ENCODE measurements at regions not wholly inside any gene's neighbourhood (a gene's known extent, or its start where the extent isn't known, plus 50 kb on each side); places are given as distances from the start of the nearest gene placed in this dataset.
"Not testable (repeated sequence)": the region's sequence is repeated elsewhere in the genome, so short reads cannot be mapped to it uniquely, and the experiment has no call there.

- no peak overlapping the region for H3K4me3 Mint-ChIP-seq
- intact Hi-C loops (cut with micrococcal nuclease), result no loop called here
- no peaks in the 10 kb centered on the region for H3K9me3 Mint-ChIP-seq
- no peaks in the 10 kb centered on the region for H3K4me1 Mint-ChIP-seq (ENCODE audit: low read depth)
- H3K36me3 Mint-ChIP-seq, result no peaks in the 10 kb centered on the region
- ChIA-PET POLR2A (no interaction called here), CTCF (no interaction called here)
- no peak overlapping the region for H3K27ac Mint-ChIP-seq
- H3K27me3 Mint-ChIP-seq, result no peaks in the 10 kb centered on the region
- DNase-seq, result no peak
Observed at GRCh38 chr5:167853421-167853820, 438.0 kb upstream of the WWC1 start.

GRCh38 chr5:167855818-167856217, 435.6 kb upstream of the WWC1 start:
- Mint-ChIP-seq H3K4me3 (no peak overlapping the region), H3K9me3 (no peaks in the 10 kb centered on the region), H3K27ac (no peak overlapping the region), H3K27me3 (no peaks in the 10 kb centered on the region), H3K4me1 (ENCODE audit: low read depth) (no peaks in the 10 kb centered on the region), H3K36me3 (no peaks in the 10 kb centered on the region)
- ChIA-PET POLR2A (interaction anchor here (0.6 kb wide), 1 partner anchor 45 kb away, joined by 3 read pairs; no protein-coding TSS in a partner anchor), CTCF (no interaction called here)
- intact Hi-C loops (cut with micrococcal nuclease), result no loop called here
- DNase-seq, result no peak

DNA sequence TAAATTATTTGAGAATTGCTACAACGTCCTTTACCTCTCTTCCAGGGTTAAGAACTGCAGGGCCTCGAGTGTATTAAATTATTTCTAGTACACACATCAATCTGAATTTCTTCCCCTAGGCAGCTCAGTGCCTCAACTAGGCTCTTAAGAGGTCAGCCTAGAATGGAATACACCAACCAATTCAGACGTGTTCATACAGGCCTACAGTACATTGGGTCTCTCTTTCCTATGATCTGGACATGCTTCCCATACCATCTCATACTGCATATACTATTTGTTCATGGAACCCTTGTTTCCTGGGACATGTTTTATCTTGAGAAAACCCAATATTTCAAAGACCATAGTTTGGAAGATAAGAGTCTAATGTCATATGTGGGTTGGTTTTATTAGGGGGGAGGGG, 434.1 kb upstream of the WWC1 start:
- Mint-ChIP-seq H3K9me3 (no peaks in the 10 kb centered on the region), H3K27me3 (no peaks in the 10 kb centered on the region), H3K4me1 (ENCODE audit: low read depth) (no peaks in the 10 kb centered on the region), H3K36me3 (no peaks in the 10 kb centered on the region), H3K4me3 (no peak overlapping the region), H3K27ac (no peak overlapping the region)
- intact Hi-C loops (cut with micrococcal nuclease), result no loop called here
- POLR2A ChIA-PET, result no interaction called here
- no peak for DNase-seq
- CTCF ChIA-PET, result no interaction called here

DNA sequence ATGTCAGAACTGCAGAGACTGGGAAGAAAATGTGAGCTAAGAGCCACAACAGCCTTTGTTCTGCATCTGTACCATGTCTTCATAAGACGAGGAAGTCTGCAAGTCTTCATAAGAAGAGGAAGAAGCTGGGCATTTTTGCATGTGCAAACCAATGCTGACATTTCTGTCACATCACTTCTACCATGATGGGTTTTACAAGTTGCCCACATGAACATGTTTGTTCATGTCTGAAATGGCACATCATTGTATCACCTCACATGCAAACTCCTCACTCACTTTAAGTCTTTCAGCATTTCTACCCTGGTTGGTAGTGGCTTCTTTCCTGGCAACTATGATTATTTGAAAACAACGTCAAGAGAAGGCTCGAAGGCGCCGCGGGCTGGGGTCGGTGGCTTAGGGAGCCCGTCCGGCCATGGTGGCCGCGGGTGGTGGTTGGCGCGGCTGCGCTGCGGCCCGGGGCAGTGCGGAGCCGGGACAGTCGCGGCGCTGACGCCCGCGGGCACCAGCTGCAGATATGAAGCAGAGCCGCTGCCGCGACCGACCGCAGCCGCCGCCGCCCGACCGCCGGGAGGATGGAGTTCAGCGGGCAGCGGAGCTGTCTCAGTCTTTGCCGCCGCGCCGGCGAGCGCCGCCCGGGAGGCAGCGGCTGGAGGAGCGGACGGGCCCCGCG, 433.1 kb upstream of the WWC1 start:
- DNase-seq; POLR2A ChIA-PET; H3K4me3 Mint-ChIP-seq; H3K36me3 Mint-ChIP-seq; H3K9me3 Mint-ChIP-seq; H3K27ac Mint-ChIP-seq; intact Hi-C loops (cut with micrococcal nuclease); H3K27me3 Mint-ChIP-seq; CTCF ChIA-PET; H3K4me1 Mint-ChIP-seq (ENCODE audit: low read depth): not testable (repeated sequence)

GRCh38 chr5:167861129-167861927, 430.1 kb upstream of the WWC1 start:
- CTCF ChIA-PET, result no interaction called here

GRCh38 chr5:167861928-167862426, 429.5 kb upstream of the WWC1 start:
- no peak overlapping the region for H3K4me3 Mint-ChIP-seq
- intact Hi-C loops (cut with micrococcal nuclease), result no loop called here
- ChIA-PET POLR2A (no interaction called here), CTCF (no interaction called here)
- no peaks in the 10 kb centered on the region for H3K36me3 Mint-ChIP-seq
- no peaks in the 10 kb centered on the region for H3K9me3 Mint-ChIP-seq
- H3K27ac Mint-ChIP-seq, result no peak overlapping the region
- H3K27me3 Mint-ChIP-seq, result no peaks in the 10 kb centered on the region
- no peaks in the 10 kb centered on the region for H3K4me1 Mint-ChIP-seq (ENCODE audit: low read depth)
- DNase-seq, result no peak

More at GRCh38 chr5:167861129-167861927, 430.1 kb upstream of the WWC1 start:
- H3K4me1 Mint-ChIP-seq (ENCODE audit: low read depth), result no peaks in the 10 kb centered on the region
- H3K36me3 Mint-ChIP-seq, result no peaks in the 10 kb centered on the region
- no peaks in the 10 kb centered on the region for H3K9me3 Mint-ChIP-seq
- intact Hi-C loops (cut with micrococcal nuclease), result no loop called here
- H3K4me3 Mint-ChIP-seq, result no peak overlapping the region
- POLR2A ChIA-PET, result no interaction called here
- DNase-seq, result no peak
- H3K27me3 Mint-ChIP-seq, result no peaks in the 10 kb centered on the region
- no peak overlapping the region for H3K27ac Mint-ChIP-seq

DNA sequence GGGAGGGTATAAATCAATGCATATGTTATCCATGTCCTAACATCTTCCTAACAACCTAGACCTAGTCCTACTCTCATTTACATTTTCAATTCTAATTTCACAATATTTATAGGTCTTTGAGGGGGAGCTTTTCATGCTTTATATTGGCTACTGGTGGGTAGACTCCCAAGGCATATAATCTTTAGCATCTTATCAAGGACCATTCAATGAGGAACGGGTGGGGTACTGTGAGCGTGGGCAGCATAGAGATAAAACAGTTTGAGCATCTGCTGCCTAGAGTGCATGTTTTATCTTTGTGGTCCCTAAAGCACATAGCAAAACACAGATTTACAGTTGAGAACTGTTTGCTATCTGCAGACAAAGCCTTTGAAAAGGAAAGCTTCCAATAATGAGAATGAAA, 427.6 kb upstream of the WWC1 start:
- POLR2A ChIA-PET, result no interaction called here
- Mint-ChIP-seq H3K4me3 (no peak overlapping the region), H3K27me3 (no peaks in the 10 kb centered on the region), H3K4me1 (ENCODE audit: low read depth) (no peaks in the 10 kb centered on the region), H3K27ac (no peak overlapping the region), H3K36me3 (no peaks in the 10 kb centered on the region), H3K9me3 (no peaks in the 10 kb centered on the region)
- intact Hi-C loops (cut with micrococcal nuclease), result no loop called here
- no peak for DNase-seq
- CTCF ChIA-PET, result no interaction called here

- no peak overlapping the region for H3K27ac Mint-ChIP-seq
- H3K9me3 Mint-ChIP-seq, result no peaks in the 10 kb centered on the region
- POLR2A ChIA-PET, result no interaction called here
- CTCF ChIA-PET, result no interaction called here
- no peak overlapping the region for H3K4me3 Mint-ChIP-seq
- no peaks in the 10 kb centered on the region for H3K27me3 Mint-ChIP-seq
- intact Hi-C loops (cut with micrococcal nuclease), result no loop called here
- H3K4me1 Mint-ChIP-seq (ENCODE audit: low read depth), result no peaks in the 10 kb centered on the region
- no peaks in the 10 kb centered on the region for H3K36me3 Mint-ChIP-seq
- no peak for DNase-seq
Observed at GRCh38 chr5:167864801-167865200, 426.6 kb upstream of the WWC1 start.

DNA sequence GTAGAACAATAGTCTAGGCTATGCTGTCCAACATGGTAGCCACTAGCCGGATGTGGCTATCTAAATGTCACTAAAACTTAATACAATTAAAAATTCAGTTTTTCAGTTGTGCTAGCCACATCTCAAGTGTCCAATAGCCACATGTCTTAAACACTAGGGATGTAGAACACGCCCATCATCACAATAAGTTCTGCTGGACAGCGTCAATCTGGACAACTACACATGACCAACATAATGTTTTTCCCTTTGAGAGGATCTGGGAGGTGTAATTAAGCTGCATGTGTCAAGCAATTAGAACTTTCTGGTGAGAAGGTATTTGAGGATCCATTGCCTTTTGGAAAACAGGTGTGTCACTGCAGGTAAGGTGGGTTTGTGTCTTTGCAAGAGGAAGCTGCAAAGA, 424.6 kb upstream of the WWC1 start:
- no peaks in the 10 kb centered on the region for H3K4me1 Mint-ChIP-seq (ENCODE audit: low read depth)
- H3K27ac Mint-ChIP-seq, result no peak overlapping the region
- POLR2A ChIA-PET, result no interaction called here
- no peak for DNase-seq
- CTCF ChIA-PET, result no interaction called here
- H3K4me3 Mint-ChIP-seq, result no peak overlapping the region
- no peaks in the 10 kb centered on the region for H3K9me3 Mint-ChIP-seq
- no peaks in the 10 kb centered on the region for H3K27me3 Mint-ChIP-seq
- intact Hi-C loops (cut with micrococcal nuclease), result no loop called here
- H3K36me3 Mint-ChIP-seq, result no peaks in the 10 kb centered on the region

DNA sequence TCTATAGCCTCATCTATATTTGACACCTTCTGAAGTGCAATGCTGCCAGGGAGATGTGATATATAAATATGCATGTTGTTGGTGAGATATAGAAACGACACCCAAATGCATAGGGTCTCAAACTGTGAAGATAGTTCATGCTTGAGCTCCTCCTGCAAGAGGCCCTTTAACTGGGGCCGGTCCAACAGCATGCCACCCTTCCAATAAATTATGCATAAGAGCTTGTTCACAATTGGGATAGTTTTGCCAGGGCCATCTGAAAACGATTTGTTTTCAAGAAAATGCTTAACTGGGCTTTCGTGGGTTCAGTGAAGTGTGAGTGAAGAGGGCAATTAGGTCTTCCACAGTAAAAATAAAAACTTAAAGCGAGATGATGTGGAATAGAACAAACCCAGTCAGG, 424.2 kb upstream of the WWC1 start:
- Mint-ChIP-seq H3K27me3 (no peaks in the 10 kb centered on the region), H3K4me1 (ENCODE audit: low read depth) (no peaks in the 10 kb centered on the region), H3K27ac (no peak overlapping the region), H3K36me3 (no peaks in the 10 kb centered on the region), H3K4me3 (no peak overlapping the region), H3K9me3 (no peaks in the 10 kb centered on the region)
- no peak for DNase-seq
- ChIA-PET POLR2A (no interaction called here), CTCF (no interaction called here)
- intact Hi-C loops (cut with micrococcal nuclease), result no loop called here

GRCh38 chr5:167869125-167869524, 422.3 kb upstream of the WWC1 start:
- intact Hi-C loops (cut with micrococcal nuclease), result no loop called here
- ChIA-PET POLR2A (no interaction called here), CTCF (no interaction called here)
- DNase-seq, result no peak
- no peaks in the 10 kb centered on the region for H3K36me3 Mint-ChIP-seq
- no peak overlapping the region for H3K27ac Mint-ChIP-seq
- no peak overlapping the region for H3K4me3 Mint-ChIP-seq
- H3K9me3 Mint-ChIP-seq, result no peaks in the 10 kb centered on the region
- no peaks in the 10 kb centered on the region for H3K4me1 Mint-ChIP-seq (ENCODE audit: low read depth)
- H3K27me3 Mint-ChIP-seq, result no peaks in the 10 kb centered on the region

- Mint-ChIP-seq H3K36me3 (no peaks in the 10 kb centered on the region), H3K4me1 (ENCODE audit: low read depth) (no peaks in the 10 kb centered on the region), H3K27ac (no peak overlapping the region), H3K27me3 (no peaks in the 10 kb centered on the region), H3K4me3 (no peak overlapping the region), H3K9me3 (no peaks in the 10 kb centered on the region)
- ChIA-PET CTCF (no interaction called here), POLR2A (no interaction called here)
- intact Hi-C loops (cut with micrococcal nuclease), result no loop called here
- DNase-seq, result no peak
Observed at GRCh38 chr5:167870055-167870454, 421.4 kb upstream of the WWC1 start.

DNA sequence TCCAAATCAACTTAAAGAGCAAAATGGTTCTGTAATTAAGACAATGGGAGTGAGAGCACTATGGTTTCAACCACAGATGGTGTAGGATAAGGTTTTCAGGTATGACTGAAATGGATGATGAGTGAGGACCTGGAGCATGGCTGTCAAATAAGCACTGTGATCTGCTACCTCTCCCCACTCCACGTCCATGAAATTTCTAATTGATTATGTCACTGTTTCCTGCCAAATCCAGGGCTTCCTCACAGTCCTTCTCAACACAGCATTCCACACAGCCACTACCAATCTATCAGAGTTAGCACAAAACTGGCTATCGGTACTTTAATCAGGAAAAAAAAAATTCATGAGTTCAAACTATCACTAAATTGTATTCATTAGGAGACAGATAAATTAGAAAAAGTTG, 420.4 kb upstream of the WWC1 start:
- no peaks in the 10 kb centered on the region for H3K36me3 Mint-ChIP-seq
- ChIA-PET POLR2A (no interaction called here), CTCF (no interaction called here)
- intact Hi-C loops (cut with micrococcal nuclease), result no loop called here
- DNase-seq, result no peak
- H3K4me1 Mint-ChIP-seq (ENCODE audit: low read depth), result no peaks in the 10 kb centered on the region
- no peaks in the 10 kb centered on the region for H3K27me3 Mint-ChIP-seq
- H3K4me3 Mint-ChIP-seq, result no peak overlapping the region
- no peaks in the 10 kb centered on the region for H3K9me3 Mint-ChIP-seq
- no peak overlapping the region for H3K27ac Mint-ChIP-seq
